ENCODE measurements at regions not wholly inside any gene's neighbourhood (a gene's known extent, or its start where the extent isn't known, plus 50 kb on each side); places are given as distances from the start of the nearest gene placed in this dataset.

GRCh38 chr6:164130585-164130984 is 716.1 kb downstream of the QKI start:
- no peak for TF ChIP-seq POLR2AphosphoS5 (IDR thresholded peaks at IDR 0.05; ENCODE audit: low read depth, low read length)
- no peak for TF ChIP-seq TAF1 (IDR thresholded peaks at IDR 0.05; ENCODE audit: borderline replicate concordance, insufficient read depth, low read length)
- TF ChIP-seq, protein P1, sequence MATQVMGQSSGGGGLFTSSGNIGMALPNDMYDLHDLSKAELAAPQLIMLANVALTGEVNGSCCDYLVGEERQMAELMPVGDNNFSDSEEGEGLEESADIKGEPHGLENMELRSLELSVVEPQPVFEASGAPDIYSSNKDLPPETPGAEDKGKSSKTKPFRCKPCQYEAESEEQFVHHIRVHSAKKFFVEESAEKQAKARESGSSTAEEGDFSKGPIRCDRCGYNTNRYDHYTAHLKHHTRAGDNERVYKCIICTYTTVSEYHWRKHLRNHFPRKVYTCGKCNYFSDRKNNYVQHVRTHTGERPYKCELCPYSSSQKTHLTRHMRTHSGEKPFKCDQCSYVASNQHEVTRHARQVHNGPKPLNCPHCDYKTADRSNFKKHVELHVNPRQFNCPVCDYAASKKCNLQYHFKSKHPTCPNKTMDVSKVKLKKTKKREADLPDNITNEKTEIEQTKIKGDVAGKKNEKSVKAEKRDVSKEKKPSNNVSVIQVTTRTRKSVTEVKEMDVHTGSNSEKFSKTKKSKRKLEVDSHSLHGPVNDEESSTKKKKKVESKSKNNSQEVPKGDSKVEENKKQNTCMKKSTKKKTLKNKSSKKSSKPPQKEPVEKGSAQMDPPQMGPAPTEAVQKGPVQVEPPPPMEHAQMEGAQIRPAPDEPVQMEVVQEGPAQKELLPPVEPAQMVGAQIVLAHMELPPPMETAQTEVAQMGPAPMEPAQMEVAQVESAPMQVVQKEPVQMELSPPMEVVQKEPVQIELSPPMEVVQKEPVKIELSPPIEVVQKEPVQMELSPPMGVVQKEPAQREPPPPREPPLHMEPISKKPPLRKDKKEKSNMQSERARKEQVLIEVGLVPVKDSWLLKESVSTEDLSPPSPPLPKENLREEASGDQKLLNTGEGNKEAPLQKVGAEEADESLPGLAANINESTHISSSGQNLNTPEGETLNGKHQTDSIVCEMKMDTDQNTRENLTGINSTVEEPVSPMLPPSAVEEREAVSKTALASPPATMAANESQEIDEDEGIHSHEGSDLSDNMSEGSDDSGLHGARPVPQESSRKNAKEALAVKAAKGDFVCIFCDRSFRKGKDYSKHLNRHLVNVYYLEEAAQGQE (IDR thresholded peaks at IDR 0.05; ENCODE audit: insufficient read depth in 1 of 2, low read depth in 2 of 2, low read length in 2 of 2), result no peak
- no peak for TF ChIP-seq SIN3A (IDR thresholded peaks at IDR 0.05; ENCODE audit: borderline replicate concordance, insufficient read depth, low read length)
- TF ChIP-seq FOXP2 (optimal IDR thresholded peaks at IDR 0.05; ENCODE audit: borderline replicate concordance, extremely low read depth, extremely low read length, insufficient read depth), result no peak

GRCh38 chr6:164130151-164130550 is 715.6 kb downstream of the QKI start:
- TF ChIP-seq POLR2AphosphoS5 (IDR thresholded peaks at IDR 0.05; ENCODE audit: low read depth, low read length) (no peak), SIN3A (IDR thresholded peaks at IDR 0.05; ENCODE audit: borderline replicate concordance, insufficient read depth, low read length) (no peak), TAF1 (IDR thresholded peaks at IDR 0.05; ENCODE audit: borderline replicate concordance, insufficient read depth, low read length) (no peak)

GRCh38 chr6:164129218-164129617 is 714.7 kb downstream of the QKI start:
- no peak for TF ChIP-seq TAF1 (IDR thresholded peaks at IDR 0.05; ENCODE audit: borderline replicate concordance, insufficient read depth, low read length)
- TF ChIP-seq, protein P1 (IDR thresholded peaks at IDR 0.05; ENCODE audit: insufficient read depth in 1 of 2, low read depth in 2 of 2, low read length in 2 of 2), result no peak
- no peak for TF ChIP-seq POLR2AphosphoS5 (IDR thresholded peaks at IDR 0.05; ENCODE audit: low read depth, low read length)
- TF ChIP-seq SIN3A (IDR thresholded peaks at IDR 0.05; ENCODE audit: borderline replicate concordance, insufficient read depth, low read length), result no peak
- TF ChIP-seq FOXP2 (optimal IDR thresholded peaks at IDR 0.05; ENCODE audit: borderline replicate concordance, extremely low read depth, extremely low read length, insufficient read depth), result no peak

DNA sequence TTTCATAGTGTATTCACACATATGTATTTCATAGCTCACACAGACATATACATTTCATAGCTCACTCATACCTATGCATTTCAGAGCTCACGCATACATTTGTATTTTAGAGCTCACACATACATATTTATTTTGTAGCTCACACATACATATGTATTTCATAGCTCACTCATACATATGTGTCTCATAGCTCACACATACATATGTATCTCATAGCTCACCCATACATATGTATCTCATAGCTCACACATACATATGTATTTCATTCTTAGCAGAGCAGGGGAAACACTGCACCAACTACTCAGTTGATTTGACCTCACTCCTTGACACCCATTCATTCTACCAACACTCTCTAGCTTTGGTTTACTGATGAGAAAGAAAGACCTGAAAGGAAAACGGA is 713.6 kb downstream of the QKI start:
- TF ChIP-seq SIN3A (IDR thresholded peaks at IDR 0.05; ENCODE audit: borderline replicate concordance, insufficient read depth, low read length) (no peak), FOXP2 (optimal IDR thresholded peaks at IDR 0.05; ENCODE audit: borderline replicate concordance, extremely low read depth, extremely low read length, insufficient read depth) (no peak), POLR2AphosphoS5 (IDR thresholded peaks at IDR 0.05; ENCODE audit: low read depth, low read length) (no peak), TAF1 (IDR thresholded peaks at IDR 0.05; ENCODE audit: borderline replicate concordance, insufficient read depth, low read length) (no peak)
- TF ChIP-seq, protein P1 (IDR thresholded peaks at IDR 0.05; ENCODE audit: insufficient read depth in 1 of 2, low read depth in 2 of 2, low read length in 2 of 2), result no peak

GRCh38 chr6:164124986-164125385 is 710.5 kb downstream of the QKI start:
- TF ChIP-seq TAF1 (IDR thresholded peaks at IDR 0.05; ENCODE audit: borderline replicate concordance, insufficient read depth, low read length) (no peak), FOXP2 (optimal IDR thresholded peaks at IDR 0.05; ENCODE audit: borderline replicate concordance, extremely low read depth, extremely low read length, insufficient read depth) (no peak), POLR2AphosphoS5 (IDR thresholded peaks at IDR 0.05; ENCODE audit: low read depth, low read length) (no peak)
- TF ChIP-seq, protein P1 (IDR thresholded peaks at IDR 0.05; ENCODE audit: insufficient read depth in 1 of 2, low read depth in 2 of 2, low read length in 2 of 2), result no peak
